ENCODE measurements at regions not wholly inside any gene's neighbourhood (a gene's known extent, or its start where the extent isn't known, plus 50 kb on each side); places are given as distances from the start of the nearest gene placed in this dataset.

DNA sequence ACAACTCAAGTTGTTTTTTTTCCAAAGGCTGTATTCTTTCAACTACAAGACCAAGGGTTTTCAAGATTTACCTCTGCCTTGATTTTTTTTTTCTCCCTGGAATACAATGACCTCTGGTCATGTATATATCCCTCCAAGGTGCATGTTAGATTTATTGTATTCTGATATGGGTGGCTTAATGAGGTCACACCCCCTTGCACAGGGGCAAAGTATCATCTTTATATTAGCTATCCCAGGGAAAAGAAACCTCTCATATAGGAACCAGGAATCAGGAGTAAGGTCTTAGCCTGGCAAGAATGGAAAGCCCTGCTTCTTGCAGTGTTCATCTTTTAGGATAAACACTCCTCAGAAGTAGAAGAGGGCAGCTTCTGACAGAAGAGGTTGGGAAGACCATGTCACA lies 516.9 kb upstream of the TENM4 start:
- TF ChIP-seq, protein P1, sequence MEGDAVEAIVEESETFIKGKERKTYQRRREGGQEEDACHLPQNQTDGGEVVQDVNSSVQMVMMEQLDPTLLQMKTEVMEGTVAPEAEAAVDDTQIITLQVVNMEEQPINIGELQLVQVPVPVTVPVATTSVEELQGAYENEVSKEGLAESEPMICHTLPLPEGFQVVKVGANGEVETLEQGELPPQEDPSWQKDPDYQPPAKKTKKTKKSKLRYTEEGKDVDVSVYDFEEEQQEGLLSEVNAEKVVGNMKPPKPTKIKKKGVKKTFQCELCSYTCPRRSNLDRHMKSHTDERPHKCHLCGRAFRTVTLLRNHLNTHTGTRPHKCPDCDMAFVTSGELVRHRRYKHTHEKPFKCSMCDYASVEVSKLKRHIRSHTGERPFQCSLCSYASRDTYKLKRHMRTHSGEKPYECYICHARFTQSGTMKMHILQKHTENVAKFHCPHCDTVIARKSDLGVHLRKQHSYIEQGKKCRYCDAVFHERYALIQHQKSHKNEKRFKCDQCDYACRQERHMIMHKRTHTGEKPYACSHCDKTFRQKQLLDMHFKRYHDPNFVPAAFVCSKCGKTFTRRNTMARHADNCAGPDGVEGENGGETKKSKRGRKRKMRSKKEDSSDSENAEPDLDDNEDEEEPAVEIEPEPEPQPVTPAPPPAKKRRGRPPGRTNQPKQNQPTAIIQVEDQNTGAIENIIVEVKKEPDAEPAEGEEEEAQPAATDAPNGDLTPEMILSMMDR (IDR thresholded peaks at IDR 0.05; ENCODE audit: control extremely low read depth, extremely low read depth): no peak
- Histone ChIP-seq H3K27me3 (ENCODE audit: control insufficient read depth in 3 of 3, insufficient read depth in 3 of 3, low read length in 2 of 3) (no peaks in the 10 kb centered on the region), H3K4me3 (no peak overlapping the region), H3K36me3 (ENCODE audit: control insufficient read depth in 4 of 4, insufficient read depth in 4 of 4, low read length in 4 of 4) (no peaks in the 10 kb centered on the region), H3K9ac (ENCODE audit: insufficient read depth in 1 of 2, low read length in 2 of 2) (no peak overlapping the region), H3K27ac (ENCODE audit: low read depth in 1 of 2, low read length in 1 of 2) (no peak overlapping the region), H3K4me1 (ENCODE audit: control insufficient read depth in 5 of 5, insufficient read depth in 5 of 5, low read length in 5 of 5) (no peaks in the 10 kb centered on the region), H3K9me3 (ENCODE audit: control insufficient read depth in 4 of 4, insufficient read depth in 3 of 4, low read length in 3 of 4) (peaks cover 1 to 8% (median 3%) of the 10 kb centered on the region in 4 donors)
- ATAC-seq (ENCODE audit: insufficient read depth, low FRiP score) (no peak), DNase-seq (no peak)

GRCh38 chr11:79956061-79956460 lies 515.2 kb upstream of the TENM4 start:
- TF ChIP-seq, protein P1 (IDR thresholded peaks at IDR 0.05; ENCODE audit: control extremely low read depth, extremely low read depth): no peak
- WGBS, 2 donors: 79 to 92% methylated on average over 4 of the region's 4 CpGs

GRCh38 chr11:79953629-79954028 lies 512.8 kb upstream of the TENM4 start:
- WGBS, 2 donors: 80 to 88% methylated on average over 1 of the region's 1 CpG
- H3K4me1 ChIP-seq (ENCODE audit: control insufficient read depth in 5 of 5, insufficient read depth in 5 of 5, low read length in 5 of 5): no peaks in the 10 kb centered on the region
- peaks cover 0 to 3% (median 2%) of the 10 kb centered on the region in 4 donors for H3K9me3 ChIP-seq (ENCODE audit: control insufficient read depth in 4 of 4, insufficient read depth in 3 of 4, low read length in 3 of 4)
- H3K36me3 ChIP-seq (ENCODE audit: control insufficient read depth in 4 of 4, insufficient read depth in 4 of 4, low read length in 4 of 4): no peaks in the 10 kb centered on the region
- H3K27ac ChIP-seq (ENCODE audit: low read depth in 1 of 2, low read length in 1 of 2): no peak overlapping the region
- H3K4me3 ChIP-seq: no peak overlapping the region
- no peaks in the 10 kb centered on the region for H3K27me3 ChIP-seq (ENCODE audit: control insufficient read depth in 3 of 3, insufficient read depth in 3 of 3, low read length in 2 of 3)
- ATAC-seq (ENCODE audit: insufficient read depth, low FRiP score): no peak
- no peak overlapping the region for H3K9ac ChIP-seq (ENCODE audit: insufficient read depth in 1 of 2, low read length in 2 of 2)
- DNase-seq: no peak
- TF ChIP-seq, protein P1 (IDR thresholded peaks at IDR 0.05; ENCODE audit: control extremely low read depth, extremely low read depth): no peak

More at GRCh38 chr11:79956061-79956460, 515.2 kb upstream of the TENM4 start:
- Histone ChIP-seq H3K36me3 (ENCODE audit: control insufficient read depth in 4 of 4, insufficient read depth in 4 of 4, low read length in 4 of 4) (no peaks in the 10 kb centered on the region), H3K9me3 (ENCODE audit: control insufficient read depth in 4 of 4, insufficient read depth in 3 of 4, low read length in 3 of 4) (peaks cover 1 to 8% (median 3%) of the 10 kb centered on the region in 4 donors), H3K27ac (ENCODE audit: low read depth in 1 of 2, low read length in 1 of 2) (no peak overlapping the region), H3K27me3 (ENCODE audit: control insufficient read depth in 3 of 3, insufficient read depth in 3 of 3, low read length in 2 of 3) (no peaks in the 10 kb centered on the region), H3K9ac (ENCODE audit: insufficient read depth in 1 of 2, low read length in 2 of 2) (no peak overlapping the region), H3K4me1 (ENCODE audit: control insufficient read depth in 5 of 5, insufficient read depth in 5 of 5, low read length in 5 of 5) (no peaks in the 10 kb centered on the region), H3K4me3 (no peak overlapping the region)
- ATAC-seq (ENCODE audit: insufficient read depth, low FRiP score) (no peak), DNase-seq (no peak)

- no peak for ATAC-seq (ENCODE audit: insufficient read depth, low FRiP score)
Measured at GRCh38 chr11:79950741-79951140, 509.9 kb upstream of the TENM4 start.

More at GRCh38 chr11:79950741-79951140, 509.9 kb upstream of the TENM4 start:
- DNase-seq: no peak
- TF ChIP-seq, protein P1 (IDR thresholded peaks at IDR 0.05; ENCODE audit: control extremely low read depth, extremely low read depth): no peak
- Histone ChIP-seq H3K27ac (ENCODE audit: low read depth in 1 of 2, low read length in 1 of 2) (no peak overlapping the region), H3K9ac (ENCODE audit: insufficient read depth in 1 of 2, low read length in 2 of 2) (no peak overlapping the region), H3K36me3 (ENCODE audit: control insufficient read depth in 4 of 4, insufficient read depth in 4 of 4, low read length in 4 of 4) (no peaks in the 10 kb centered on the region), H3K9me3 (ENCODE audit: control insufficient read depth in 4 of 4, insufficient read depth in 3 of 4, low read length in 3 of 4) (peaks cover 0 to 2% (median 0%) of the 10 kb centered on the region in 4 donors), H3K4me1 (ENCODE audit: control insufficient read depth in 5 of 5, insufficient read depth in 5 of 5, low read length in 5 of 5) (no peaks in the 10 kb centered on the region), H3K27me3 (ENCODE audit: control insufficient read depth in 3 of 3, insufficient read depth in 3 of 3, low read length in 2 of 3) (no peaks in the 10 kb centered on the region), H3K4me3 (no peak overlapping the region)
- WGBS, 2 donors: 80 to 82% methylated on average over 4 of the region's 4 CpGs

All from lung (tissue), 11 donors.